ENCODE measurements at regions not wholly inside any gene's neighbourhood (a gene's known extent, or its start where the extent isn't known, plus 50 kb on each side); places are given as distances from the start of the nearest gene placed in this dataset.

GRCh38 chr4:38509551-38509950 is 154.4 kb upstream of the KLF3 start:
- no peak overlapping the region for H3K4me3 Mint-ChIP-seq
- H3K27me3 Mint-ChIP-seq (ENCODE audit: low read depth), result peaks cover 5% of the 10 kb centered on the region
- H3K27ac Mint-ChIP-seq, result no peak overlapping the region
- peaks cover 19% of the 10 kb centered on the region for H3K9me3 Mint-ChIP-seq
- DNase-seq (ENCODE audit: low spot score) (no peak), ATAC-seq (no peak)
- POLR2A ChIA-PET, result no interaction called here
- TF ChIP-seq SMAD4 (CRISPR knock-in tag; IDR thresholded peaks at IDR 0.05), result no peak
- TF ChIP-seq OVOL2 (CRISPR knock-in tag; IDR thresholded peaks at IDR 0.05; ENCODE audit: borderline replicate concordance), result no peak
- TF ChIP-seq KAT7 (CRISPR knock-in tag; IDR thresholded peaks at IDR 0.05; ENCODE audit: borderline replicate concordance), result no peak
- no peak for TF ChIP-seq ZNF317 (CRISPR knock-in tag; IDR thresholded peaks at IDR 0.05; ENCODE audit: borderline replicate concordance, low read depth)
- TF ChIP-seq EMX1 (CRISPR knock-in tag; IDR thresholded peaks at IDR 0.05), result no peak
- no peak for TF ChIP-seq ZNF281 (CRISPR knock-in tag; IDR thresholded peaks at IDR 0.05)
- TF ChIP-seq ARID4B (CRISPR knock-in tag; IDR thresholded peaks at IDR 0.05; ENCODE audit: borderline replicate concordance), result no peak
- TF ChIP-seq CTCF (IDR thresholded peaks at IDR 0.05), result no peak
- TF ChIP-seq MLX (CRISPR knock-in tag; IDR thresholded peaks at IDR 0.05), result no peak
- TF ChIP-seq ZNF532 (CRISPR knock-in tag; IDR thresholded peaks at IDR 0.05; ENCODE audit: borderline replicate concordance), result no peak
- TF ChIP-seq E2F5 (CRISPR knock-in tag; IDR thresholded peaks at IDR 0.05), result no peak
- no peak for TF ChIP-seq HMGA2 (CRISPR knock-in tag; IDR thresholded peaks at IDR 0.05)
- TF ChIP-seq TCF7 (CRISPR knock-in tag; IDR thresholded peaks at IDR 0.05; ENCODE audit: low read depth), result no peak
- TF ChIP-seq ELF4 (CRISPR knock-in tag; IDR thresholded peaks at IDR 0.05; ENCODE audit: low read depth), result no peak
- TF ChIP-seq ZNF138 (CRISPR knock-in tag; conservative IDR thresholded peaks at IDR 0.05), result no peak
- no peak for TF ChIP-seq TEAD1 (CRISPR knock-in tag; IDR thresholded peaks at IDR 0.05)
- H3K4me1 Mint-ChIP-seq, result peaks cover 19% of the 10 kb centered on the region
- no peaks in the 10 kb centered on the region for H3K36me3 Mint-ChIP-seq
- CTCF ChIA-PET, result no interaction called here
